Glutamatergic neuron (in vitro differentiated cells): ENCODE measurements at regions not wholly inside any gene's neighbourhood (a gene's known extent, or its start where the extent isn't known, plus 50 kb on each side); places are given as distances from the start of the nearest gene placed in this dataset.

Source experiments
- DNase-seq: peaks from one replicate; pipeline ENCODE4 v3.0.0; 2022
- H3K27ac Mint-ChIP-seq: one replicate; pipeline ENCODE4 v1.8.0; 2020; ENCODE audit warnings: mild to moderate bottlenecking, mixed read lengths, inconsistent platforms; ENCODE audit not compliant: unreplicated experiment
- H3K27me3 Mint-ChIP-seq: one replicate; pipeline ENCODE4 v1.8.0; 2020; ENCODE audit warnings: mild to moderate bottlenecking, moderate library complexity, mixed read lengths, inconsistent platforms; ENCODE audit not compliant: unreplicated experiment
- H3K36me3 Mint-ChIP-seq: one replicate; pipeline ENCODE4 v1.8.0; 2020; ENCODE audit warnings: mild to moderate bottlenecking, mixed read lengths, inconsistent platforms; ENCODE audit not compliant: unreplicated experiment
- H3K4me1 Mint-ChIP-seq: one replicate; pipeline ENCODE4 v1.8.0; 2020; ENCODE audit warnings: mild to moderate bottlenecking, low read depth, mixed read lengths, inconsistent platforms; ENCODE audit not compliant: unreplicated experiment
- H3K4me3 Mint-ChIP-seq: one replicate; pipeline ENCODE4 v1.8.0; 2020; ENCODE audit warnings: mild to moderate bottlenecking, mixed read lengths, inconsistent platforms; ENCODE audit not compliant: unreplicated experiment
- H3K9me3 Mint-ChIP-seq: one replicate; pipeline ENCODE4 v1.8.0; 2020; ENCODE audit warnings: mild to moderate bottlenecking, moderate library complexity, mixed read lengths, inconsistent platforms; ENCODE audit not compliant: unreplicated experiment
- TF ChIP-seq, protein P1 (sequence below): fragments of 200-600 bp; sonication (generic); IDR thresholded peaks from one replicate; pipeline ENCODE4 v1.5.0; 2021; ENCODE audit not compliant: partially characterized antibody, unreplicated experiment

DNA sequence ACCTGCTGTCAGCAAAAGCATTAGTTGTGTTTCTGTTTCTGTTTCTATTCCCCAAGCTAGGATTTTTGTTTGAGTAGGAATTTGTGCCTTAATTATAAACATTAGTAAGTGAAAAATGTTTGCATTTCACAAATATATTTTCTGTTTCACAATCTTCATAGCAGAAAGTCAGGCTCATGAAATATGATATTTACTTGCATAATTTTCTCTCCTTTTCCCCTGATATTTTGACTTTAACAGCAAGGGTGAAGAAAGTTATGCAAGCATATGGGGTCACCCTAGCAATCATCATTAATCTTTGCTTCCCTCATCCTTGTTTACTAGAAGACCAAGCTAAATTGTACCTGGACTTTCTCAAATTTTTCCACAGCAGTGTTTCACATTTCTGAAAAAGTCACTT is 140.3 kb upstream of the SEMA6D start:
- Mint-ChIP-seq H3K4me3 (peak overlapping the region; percentile 16), H3K27ac (peak overlapping the region; percentile 95), H3K9me3 (peaks cover 4% of the 10 kb centered on the region), H3K4me1 (peaks cover 63% of the 10 kb centered on the region), H3K36me3 (peaks cover 4% of the 10 kb centered on the region), H3K27me3 (peaks cover 12% of the 10 kb centered on the region)
- no peak for DNase-seq
- TF ChIP-seq, protein P1, sequence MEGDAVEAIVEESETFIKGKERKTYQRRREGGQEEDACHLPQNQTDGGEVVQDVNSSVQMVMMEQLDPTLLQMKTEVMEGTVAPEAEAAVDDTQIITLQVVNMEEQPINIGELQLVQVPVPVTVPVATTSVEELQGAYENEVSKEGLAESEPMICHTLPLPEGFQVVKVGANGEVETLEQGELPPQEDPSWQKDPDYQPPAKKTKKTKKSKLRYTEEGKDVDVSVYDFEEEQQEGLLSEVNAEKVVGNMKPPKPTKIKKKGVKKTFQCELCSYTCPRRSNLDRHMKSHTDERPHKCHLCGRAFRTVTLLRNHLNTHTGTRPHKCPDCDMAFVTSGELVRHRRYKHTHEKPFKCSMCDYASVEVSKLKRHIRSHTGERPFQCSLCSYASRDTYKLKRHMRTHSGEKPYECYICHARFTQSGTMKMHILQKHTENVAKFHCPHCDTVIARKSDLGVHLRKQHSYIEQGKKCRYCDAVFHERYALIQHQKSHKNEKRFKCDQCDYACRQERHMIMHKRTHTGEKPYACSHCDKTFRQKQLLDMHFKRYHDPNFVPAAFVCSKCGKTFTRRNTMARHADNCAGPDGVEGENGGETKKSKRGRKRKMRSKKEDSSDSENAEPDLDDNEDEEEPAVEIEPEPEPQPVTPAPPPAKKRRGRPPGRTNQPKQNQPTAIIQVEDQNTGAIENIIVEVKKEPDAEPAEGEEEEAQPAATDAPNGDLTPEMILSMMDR: no peak

DNA sequence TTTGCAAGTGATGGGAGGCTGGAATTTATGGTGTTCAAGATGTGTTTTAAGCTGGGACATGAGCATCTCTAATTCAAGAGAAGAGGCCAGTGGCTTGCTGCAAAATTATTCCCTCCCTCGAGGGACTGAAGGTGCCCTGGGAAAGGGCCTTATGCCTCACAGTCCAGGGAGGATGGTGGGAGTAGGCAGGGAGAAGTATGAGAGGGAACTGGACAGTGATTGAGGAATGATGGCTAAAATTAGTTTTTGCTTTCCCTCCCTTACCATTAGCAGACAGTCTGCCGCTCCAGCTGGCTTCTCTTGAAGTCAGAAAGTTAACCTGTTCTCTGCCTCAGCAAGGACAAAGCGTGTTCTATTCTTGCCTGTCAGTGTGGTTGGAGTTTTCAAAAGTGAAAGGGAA is 139.8 kb upstream of the SEMA6D start:
- peak overlapping the region; percentile 95 for H3K27ac Mint-ChIP-seq
- H3K9me3 Mint-ChIP-seq: peaks cover 4% of the 10 kb centered on the region
- peaks cover 63% of the 10 kb centered on the region for H3K4me1 Mint-ChIP-seq
- H3K27me3 Mint-ChIP-seq: peaks cover 12% of the 10 kb centered on the region
- peak overlapping the region; percentile 7 for H3K4me3 Mint-ChIP-seq
- TF ChIP-seq, protein P1: no peak
- H3K36me3 Mint-ChIP-seq: peaks cover 6% of the 10 kb centered on the region
- DNase-seq: peak; percentile 32

DNA sequence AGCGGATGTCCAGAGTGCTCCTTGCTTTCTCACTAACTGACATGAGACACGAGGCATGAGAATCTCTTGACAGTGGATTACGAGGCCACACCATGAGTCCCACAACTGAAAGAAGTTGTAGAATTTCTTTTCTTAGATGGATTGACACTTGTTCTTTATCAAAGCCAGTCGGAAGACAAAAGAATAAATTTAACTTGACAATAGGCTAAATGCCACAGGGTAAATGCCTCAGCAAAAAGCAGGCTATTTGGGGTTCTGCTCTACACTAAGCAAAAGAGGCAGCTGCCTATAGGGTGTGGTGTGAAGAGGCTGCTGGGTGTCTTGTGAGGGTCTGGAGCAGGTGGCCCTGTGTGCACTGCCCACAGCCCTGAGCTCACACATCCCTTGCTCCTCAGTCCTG is 135.1 kb upstream of the SEMA6D start:
- peaks cover 60% of the 10 kb centered on the region for H3K4me1 Mint-ChIP-seq
- peak overlapping the region; percentile 79 for H3K27ac Mint-ChIP-seq
- H3K4me3 Mint-ChIP-seq: peak overlapping the region; percentile 50
- DNase-seq: no peak
- peaks cover 20% of the 10 kb centered on the region for H3K9me3 Mint-ChIP-seq
- peaks cover 6% of the 10 kb centered on the region for H3K36me3 Mint-ChIP-seq
- peaks cover 5% of the 10 kb centered on the region for H3K27me3 Mint-ChIP-seq
- TF ChIP-seq, protein P1: no peak

DNA sequence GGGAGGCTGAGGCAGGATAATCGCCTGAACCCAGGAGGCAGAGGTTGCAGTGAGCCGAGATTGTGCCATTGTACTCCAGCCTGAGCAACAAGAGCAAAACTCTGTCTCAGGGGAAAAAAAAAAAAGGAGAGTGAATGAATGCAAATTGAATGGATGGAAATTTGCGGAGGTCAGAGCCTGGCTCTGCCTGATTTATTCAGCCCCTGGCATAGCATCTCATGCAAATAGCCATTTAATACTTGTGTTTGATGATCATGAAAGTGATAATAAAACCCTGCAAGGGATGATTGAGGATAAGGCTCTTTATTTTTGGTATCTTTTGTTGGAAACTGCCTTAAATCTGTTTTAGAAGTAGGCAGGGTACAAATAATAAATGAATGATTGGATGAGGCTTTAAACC is 133.0 kb upstream of the SEMA6D start:
- Mint-ChIP-seq H3K27ac (peak overlapping the region; percentile 26), H3K4me1 (peaks cover 67% of the 10 kb centered on the region), H3K36me3 (peaks cover 6% of the 10 kb centered on the region), H3K27me3 (peaks cover 3% of the 10 kb centered on the region), H3K4me3 (no peak overlapping the region), H3K9me3 (peaks cover 20% of the 10 kb centered on the region)
- DNase-seq: no peak
- TF ChIP-seq, protein P1: no peak

DNA sequence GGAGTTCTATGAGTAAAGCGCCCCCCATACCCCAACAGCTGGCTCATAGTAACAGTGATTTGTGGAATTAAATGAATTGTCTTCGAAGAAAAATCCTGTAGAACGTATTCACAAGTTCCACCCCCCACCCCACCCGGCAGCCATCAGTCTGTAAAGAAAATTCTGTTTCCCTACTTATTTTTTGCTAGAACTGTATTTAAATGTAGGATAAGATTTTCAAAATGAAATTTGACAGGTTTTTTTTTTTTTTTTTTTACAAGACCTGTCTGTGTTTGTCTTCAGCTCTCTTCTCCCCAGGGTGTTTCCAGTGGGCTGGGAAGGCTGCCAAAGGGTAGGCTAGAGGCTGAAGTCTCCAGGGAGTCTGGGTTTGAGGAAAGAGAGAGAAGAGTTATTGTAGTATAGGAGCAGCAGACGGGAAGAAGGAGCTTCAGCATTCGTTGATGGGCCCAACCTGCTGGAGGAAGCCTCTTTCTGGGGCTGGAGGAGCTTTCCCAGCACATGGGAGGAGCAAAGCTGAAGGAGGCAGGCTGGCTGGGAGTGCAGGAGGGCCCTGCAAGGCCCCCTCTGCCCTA is 130.6 kb upstream of the SEMA6D start:
- Mint-ChIP-seq H3K27ac (peak overlapping the region; percentile 34), H3K4me1 (peaks cover 59% of the 10 kb centered on the region), H3K36me3 (peaks cover 5% of the 10 kb centered on the region), H3K4me3 (peak overlapping the region; percentile 74), H3K27me3 (peaks cover 3% of the 10 kb centered on the region), H3K9me3 (peaks cover 19% of the 10 kb centered on the region)
- TF ChIP-seq, protein P1: no peak
- no peak for DNase-seq
